ENCODE measurements at regions not wholly inside any gene's neighbourhood (a gene's known extent, or its start where the extent isn't known, plus 50 kb on each side); places are given as distances from the start of the nearest gene placed in this dataset.

DNA sequence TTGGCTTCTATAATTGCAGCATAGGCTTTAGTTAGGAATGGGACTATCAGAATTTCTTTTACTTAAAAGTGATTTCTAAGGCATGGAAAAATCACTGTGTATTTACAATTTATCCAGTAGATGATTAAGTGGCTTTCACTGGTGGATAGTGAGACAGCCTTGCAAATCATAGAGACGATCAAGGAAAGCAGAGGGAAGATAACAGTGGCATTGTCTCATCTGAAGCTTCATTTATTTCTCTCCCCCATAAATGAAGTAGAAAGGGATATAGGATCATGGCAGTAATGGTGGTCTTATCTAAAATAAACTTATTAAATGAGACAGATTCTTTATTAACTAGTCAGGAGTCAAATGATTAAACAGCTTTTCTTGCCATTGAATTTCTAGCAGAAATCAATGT, 224.2 kb upstream of the ANO5 start:
- ChIA-PET POLR2A (no interaction called here), CTCF (no interaction called here)
- Histone ChIP-seq H3K9me3 (ENCODE audit: control insufficient read depth, insufficient read depth, low read length) (no peaks in the 10 kb centered on the region; the same call in 1 of the 2 replicates), H3K27ac (ENCODE audit: low read depth, low read length) (no peak overlapping the region), H3K4me3 (ENCODE audit: low read depth, low read length) (no peak overlapping the region), H3K27me3 (ENCODE audit: control insufficient read depth, insufficient read depth, low read length) (no peaks in the 10 kb centered on the region)
- TF ChIP-seq, protein P1, sequence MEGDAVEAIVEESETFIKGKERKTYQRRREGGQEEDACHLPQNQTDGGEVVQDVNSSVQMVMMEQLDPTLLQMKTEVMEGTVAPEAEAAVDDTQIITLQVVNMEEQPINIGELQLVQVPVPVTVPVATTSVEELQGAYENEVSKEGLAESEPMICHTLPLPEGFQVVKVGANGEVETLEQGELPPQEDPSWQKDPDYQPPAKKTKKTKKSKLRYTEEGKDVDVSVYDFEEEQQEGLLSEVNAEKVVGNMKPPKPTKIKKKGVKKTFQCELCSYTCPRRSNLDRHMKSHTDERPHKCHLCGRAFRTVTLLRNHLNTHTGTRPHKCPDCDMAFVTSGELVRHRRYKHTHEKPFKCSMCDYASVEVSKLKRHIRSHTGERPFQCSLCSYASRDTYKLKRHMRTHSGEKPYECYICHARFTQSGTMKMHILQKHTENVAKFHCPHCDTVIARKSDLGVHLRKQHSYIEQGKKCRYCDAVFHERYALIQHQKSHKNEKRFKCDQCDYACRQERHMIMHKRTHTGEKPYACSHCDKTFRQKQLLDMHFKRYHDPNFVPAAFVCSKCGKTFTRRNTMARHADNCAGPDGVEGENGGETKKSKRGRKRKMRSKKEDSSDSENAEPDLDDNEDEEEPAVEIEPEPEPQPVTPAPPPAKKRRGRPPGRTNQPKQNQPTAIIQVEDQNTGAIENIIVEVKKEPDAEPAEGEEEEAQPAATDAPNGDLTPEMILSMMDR (IDR thresholded peaks at IDR 0.05; ENCODE audit: low read depth, low read length) = no peak
- DNase-seq (ENCODE audit: low read depth, low spot score) = no peak

DNA sequence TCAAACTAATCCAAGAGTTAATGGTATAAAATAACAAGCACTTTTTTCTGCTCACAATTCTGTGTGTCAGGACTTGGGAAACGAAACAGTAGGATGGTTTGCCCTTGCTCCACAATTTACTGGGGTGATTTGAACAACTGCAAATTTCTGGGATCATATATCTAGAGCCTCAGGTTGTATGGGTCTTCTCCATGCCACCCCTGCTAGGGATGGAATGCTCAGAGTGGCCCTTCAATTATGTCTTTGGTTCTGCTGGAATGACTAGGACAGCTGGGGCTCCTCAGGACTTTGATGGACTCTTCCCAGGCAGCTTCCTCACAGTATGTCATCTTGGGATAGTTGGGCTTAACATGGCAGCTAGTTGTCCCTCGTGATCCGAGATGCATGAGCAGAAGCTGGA, 223.0 kb upstream of the ANO5 start:
- TF ChIP-seq, protein P1 (IDR thresholded peaks at IDR 0.05; ENCODE audit: low read depth, low read length) = no peak
- Histone ChIP-seq H3K9me3 (ENCODE audit: control insufficient read depth, insufficient read depth, low read length) (no peaks in the 10 kb centered on the region; the same call in 1 of the 2 replicates), H3K27me3 (ENCODE audit: control insufficient read depth, insufficient read depth, low read length) (no peaks in the 10 kb centered on the region), H3K27ac (ENCODE audit: low read depth, low read length) (no peak overlapping the region), H3K4me3 (ENCODE audit: low read depth, low read length) (no peak overlapping the region)
- DNase-seq (ENCODE audit: low read depth, low spot score) = no peak
- ChIA-PET POLR2A (no interaction called here), CTCF (no interaction called here)

DNA sequence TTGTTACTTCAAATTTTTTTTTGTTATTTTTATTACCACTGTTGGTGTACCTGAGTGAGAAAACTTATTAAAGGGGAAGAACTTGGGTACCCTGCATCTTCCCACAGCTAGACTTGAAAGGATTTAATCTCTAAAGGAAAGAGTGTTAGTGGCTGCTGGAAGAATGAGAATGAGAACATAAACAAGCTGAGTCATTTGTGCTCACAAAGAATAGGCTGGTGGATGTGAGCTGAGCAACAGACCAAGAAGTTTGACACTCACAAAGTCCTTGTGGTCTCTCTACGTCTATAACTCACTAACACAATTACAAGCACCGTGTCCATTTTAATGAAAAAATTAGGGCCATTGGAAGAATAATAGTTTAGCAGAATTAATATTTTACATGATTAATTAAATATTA, 217.6 kb upstream of the ANO5 start:
- DNase-seq (ENCODE audit: low read depth, low spot score) = no peak
- ChIA-PET CTCF (no interaction called here), POLR2A (no interaction called here)
- peaks cover 4% of the 10 kb centered on the region; the same call in 1 of the 2 replicates for H3K9me3 ChIP-seq (ENCODE audit: control insufficient read depth, insufficient read depth, low read length)
- no peak overlapping the region for H3K4me3 ChIP-seq (ENCODE audit: low read depth, low read length)
- TF ChIP-seq, protein P1 (IDR thresholded peaks at IDR 0.05; ENCODE audit: low read depth, low read length) = no peak
- H3K27ac ChIP-seq (ENCODE audit: low read depth, low read length) = no peak overlapping the region
- no peaks in the 10 kb centered on the region for H3K27me3 ChIP-seq (ENCODE audit: control insufficient read depth, insufficient read depth, low read length)

DNA sequence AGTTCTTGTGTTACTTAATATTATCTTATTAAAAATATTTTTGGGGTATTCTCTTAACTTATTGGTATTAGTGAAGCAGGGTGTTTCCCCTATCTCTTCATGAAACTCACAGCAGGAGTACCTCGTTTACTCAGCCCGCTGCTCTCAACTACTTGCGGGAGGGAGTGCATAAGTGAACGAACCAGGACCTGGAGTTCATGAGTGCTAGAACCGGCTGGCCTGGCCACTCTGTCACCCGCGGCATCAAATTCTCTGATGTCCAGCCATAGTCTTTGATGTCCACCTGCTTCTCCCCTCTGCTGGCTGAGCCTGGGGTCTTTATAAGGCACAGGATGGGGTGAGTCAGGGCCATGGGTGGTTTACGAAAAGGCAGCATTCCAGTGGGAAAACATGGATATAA, 216.7 kb upstream of the ANO5 start:
- TF ChIP-seq, protein P1 (IDR thresholded peaks at IDR 0.05; ENCODE audit: low read depth, low read length) = no peak
- H3K9me3 ChIP-seq (ENCODE audit: control insufficient read depth, insufficient read depth, low read length) = peaks cover 4% of the 10 kb centered on the region; the same call in 1 of the 2 replicates
- DNase-seq (ENCODE audit: low read depth, low spot score) = no peak
- ChIA-PET POLR2A (no interaction called here), CTCF (no interaction called here)
- H3K4me3 ChIP-seq (ENCODE audit: low read depth, low read length) = no peak overlapping the region
- no peak overlapping the region for H3K27ac ChIP-seq (ENCODE audit: low read depth, low read length)
- no peaks in the 10 kb centered on the region for H3K27me3 ChIP-seq (ENCODE audit: control insufficient read depth, insufficient read depth, low read length)

DNA sequence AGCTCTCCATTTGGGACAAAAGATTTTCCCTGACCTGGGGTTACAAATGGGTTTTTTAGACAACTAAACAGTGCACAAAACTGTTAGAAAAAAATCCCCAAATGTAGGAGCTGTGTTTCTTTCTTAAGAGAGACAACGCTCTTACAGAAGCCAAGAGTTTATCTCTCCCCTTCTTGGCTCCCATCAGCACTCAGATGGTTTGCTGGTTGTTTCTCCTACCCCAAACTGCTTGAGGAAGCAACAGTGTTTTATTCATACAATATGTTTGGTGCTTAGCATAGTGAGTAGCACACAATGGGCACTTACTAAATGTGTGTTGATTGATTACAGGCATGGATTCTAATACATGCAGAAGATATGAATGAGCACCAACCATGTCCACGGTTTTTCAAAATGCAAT, 209.5 kb upstream of the ANO5 start:
- no peak overlapping the region for H3K4me3 ChIP-seq (ENCODE audit: low read depth, low read length)
- TF ChIP-seq, protein P1 (IDR thresholded peaks at IDR 0.05; ENCODE audit: low read depth, low read length) = no peak
- ChIA-PET CTCF (no interaction called here), POLR2A (no interaction called here)
- DNase-seq (ENCODE audit: low read depth, low spot score) = no peak
- H3K9me3 ChIP-seq (ENCODE audit: control insufficient read depth, insufficient read depth, low read length) = peaks cover 5% of the 10 kb centered on the region; the same call in 1 of the 2 replicates
- no peak overlapping the region for H3K27ac ChIP-seq (ENCODE audit: low read depth, low read length)
- H3K27me3 ChIP-seq (ENCODE audit: control insufficient read depth, insufficient read depth, low read length) = no peaks in the 10 kb centered on the region

Data from AG04450 (cell line).